ENCODE measurements at regions not wholly inside any gene's neighbourhood (a gene's known extent, or its start where the extent isn't known, plus 50 kb on each side); places are given as distances from the start of the nearest gene placed in this dataset.

GRCh38 chr4:35938936-35939335 lies 305.4 kb downstream of the ARAP2 start:
- TF ChIP-seq CTCF (IDR thresholded peaks at IDR 0.05 in 2 of 3, conservative IDR thresholded peaks at IDR 0.05 in 1 of 3; ENCODE audit: borderline replicate concordance in 1 of 3, insufficient read depth in 1 of 3, low read depth in 2 of 3, low read length in 2 of 3) (no peak), REST (IDR thresholded peaks at IDR 0.05; ENCODE audit: low read depth) (no peak), EZH2phosphoT487 (IDR thresholded peaks at IDR 0.05; ENCODE audit: borderline replicate concordance) (no peak), SIN3A (IDR thresholded peaks at IDR 0.05; ENCODE audit: low read depth) (no peak), EZH2 (IDR thresholded peaks at IDR 0.05) (no peak), JUND (IDR thresholded peaks at IDR 0.05) (no peak), POLR2AphosphoS5 (IDR thresholded peaks at IDR 0.05; ENCODE audit: low read depth, low read length) (no peak), POLR2A (IDR thresholded peaks at IDR 0.05; ENCODE audit: borderline replicate concordance, extremely low read depth, insufficient read depth, insufficient read length) (no peak), YY1 (IDR thresholded peaks at IDR 0.05; ENCODE audit: extremely low read depth, insufficient replicate concordance, low read depth, low read length) (no peak), ZNF274 (IDR thresholded peaks at IDR 0.05; ENCODE audit: low read depth, low read length) (no peak)

All from HCT116 (cell line).